NCI-H1417 treated with DMSO at 0.1 percent for 48 hours (cell line): ENCODE measurements at regions not wholly inside any gene's neighbourhood (a gene's known extent, or its start where the extent isn't known, plus 50 kb on each side); places are given as distances from the start of the nearest gene placed in this dataset.

Experiments used
- DNase-seq: peaks from one replicate; lab custom pipeline; 2025; lab: John Stamatoyannopoulos, UW

DNA sequence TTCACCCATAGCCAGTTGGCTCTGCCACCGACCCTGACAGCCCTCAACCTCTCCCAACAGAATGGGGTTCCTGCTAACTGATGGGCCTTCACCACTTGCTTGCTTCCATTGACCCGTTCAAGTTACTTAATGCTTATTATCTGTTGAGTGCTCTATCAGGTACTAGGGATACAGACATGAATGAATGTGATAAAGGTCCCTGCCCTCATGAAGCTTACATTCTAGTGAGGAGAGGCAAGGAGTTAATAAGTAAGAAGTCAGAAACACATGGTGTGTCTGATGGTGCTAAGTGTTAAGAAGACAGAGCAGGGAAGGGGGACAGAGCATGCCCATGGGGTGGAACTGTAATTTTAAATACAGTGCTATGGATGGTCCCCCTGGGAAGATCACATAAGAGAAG is 107.5 kb upstream of the JUN start:
- no peak for DNase-seq

- DNase-seq = no peak
Observed at GRCh38 chr1:58893257-58893869, 109.5 kb upstream of the JUN start.

- DNase-seq = no peak
Observed at GRCh38 chr1:58895082-58895481, 111.2 kb upstream of the JUN start.

DNA sequence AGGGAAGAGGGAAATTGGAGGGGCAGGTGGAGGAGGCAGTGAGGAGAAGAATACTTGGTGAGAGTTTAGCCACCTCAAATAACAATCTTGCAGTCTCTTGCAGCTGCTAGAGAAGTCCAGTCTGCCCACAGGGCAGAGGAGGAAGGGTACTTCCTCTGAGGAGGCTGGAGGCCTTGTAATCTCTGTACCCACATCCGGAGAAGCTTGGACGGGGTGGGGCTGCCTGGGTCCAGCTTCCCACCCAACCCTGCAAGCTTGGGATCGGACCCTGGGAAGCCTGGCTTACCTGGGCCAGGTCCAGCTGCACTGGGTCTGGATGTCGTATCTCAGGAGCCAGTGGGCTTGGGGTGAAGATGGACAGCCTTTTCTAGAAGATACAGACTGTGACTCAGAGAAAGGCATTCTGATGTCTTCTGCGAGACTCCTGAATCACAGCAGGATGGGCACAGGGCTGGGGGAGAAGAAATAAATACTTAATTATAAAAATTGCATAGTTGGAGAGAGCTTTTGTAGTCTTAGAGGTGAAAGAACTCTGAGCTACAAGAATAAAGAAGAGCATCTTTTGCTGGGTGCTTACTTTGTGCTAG is 111.8 kb upstream of the JUN start:
- DNase-seq = no peak

DNA sequence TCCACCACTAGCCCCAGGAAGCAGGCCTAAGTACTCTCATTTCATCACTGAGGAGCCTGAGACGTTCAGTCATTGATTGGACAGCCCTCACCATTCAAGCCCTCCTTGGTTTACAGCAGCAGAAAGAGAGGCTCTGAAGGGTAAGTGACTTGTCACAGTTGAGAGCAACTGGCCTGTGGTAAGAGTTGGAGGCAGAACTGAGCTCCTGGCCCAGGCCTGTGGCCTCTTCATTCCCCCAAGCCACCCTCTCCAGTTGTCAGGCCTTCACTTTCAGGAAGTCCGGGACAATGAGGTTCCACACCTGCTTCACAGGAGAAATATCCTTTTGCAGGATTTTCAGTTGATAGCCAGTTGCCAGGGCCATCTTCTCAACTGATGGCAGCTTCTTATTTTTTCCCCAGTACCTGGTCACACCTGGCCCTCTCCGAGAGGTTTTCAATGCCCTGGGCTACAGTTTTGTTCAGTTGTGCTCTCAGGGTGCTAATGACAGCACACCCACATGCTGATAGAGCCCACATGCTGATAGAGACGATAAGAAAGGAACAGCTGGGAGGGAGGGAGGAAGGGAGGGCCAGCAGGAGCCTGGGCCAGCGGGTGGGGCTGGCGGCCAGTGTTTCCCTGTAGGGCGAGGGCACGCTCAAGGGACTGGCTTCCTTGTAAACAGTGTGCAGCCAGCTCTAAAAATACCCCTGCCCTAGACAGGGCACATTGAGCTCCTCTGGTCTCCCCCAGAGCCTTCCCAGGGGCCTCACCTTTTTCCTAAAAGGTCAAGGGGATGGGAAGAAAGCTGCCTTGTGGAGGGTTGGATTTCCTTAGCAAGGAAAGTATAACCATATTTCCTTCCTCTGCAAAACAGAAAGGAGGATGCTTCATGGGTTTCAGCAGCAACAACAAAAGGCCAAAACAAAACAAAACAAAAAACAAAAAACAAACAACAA is 112.7 kb upstream of the JUN start:
- no peak for DNase-seq

GRCh38 chr1:58898739-58899586 is 115.1 kb upstream of the JUN start:
- no peak for DNase-seq

DNA sequence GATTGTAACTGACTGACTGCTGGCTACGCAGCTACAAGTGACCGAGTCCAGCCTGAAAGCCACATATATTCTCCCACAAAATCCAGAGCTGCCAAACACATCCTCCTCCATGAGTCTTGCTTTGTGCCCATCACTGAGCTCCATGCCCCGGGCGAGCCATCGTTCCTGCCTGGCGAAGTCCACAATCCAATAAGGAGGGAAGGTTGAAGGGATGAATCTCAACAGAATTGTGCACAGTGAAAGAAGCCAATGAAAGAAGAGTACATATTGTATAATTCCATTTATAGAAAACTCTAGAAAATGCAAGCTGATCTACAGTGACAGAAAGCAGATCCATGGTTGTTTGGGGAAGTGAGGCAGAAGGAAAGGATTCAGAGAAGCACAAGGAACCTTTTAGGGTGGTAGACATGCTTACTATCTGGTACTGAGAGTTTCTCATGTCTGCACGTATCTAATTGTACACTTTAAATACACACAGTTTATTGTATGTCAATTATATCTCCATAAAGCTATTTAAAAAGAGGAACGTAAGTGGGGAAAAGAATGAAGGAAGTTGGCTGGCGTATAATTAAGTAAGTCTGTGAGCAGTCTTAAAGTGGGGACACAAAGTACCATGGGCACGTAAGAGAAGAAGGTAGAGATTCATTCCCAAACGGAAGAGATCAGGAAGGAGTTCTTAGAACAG is 115.9 kb upstream of the JUN start:
- DNase-seq = no peak

DNA sequence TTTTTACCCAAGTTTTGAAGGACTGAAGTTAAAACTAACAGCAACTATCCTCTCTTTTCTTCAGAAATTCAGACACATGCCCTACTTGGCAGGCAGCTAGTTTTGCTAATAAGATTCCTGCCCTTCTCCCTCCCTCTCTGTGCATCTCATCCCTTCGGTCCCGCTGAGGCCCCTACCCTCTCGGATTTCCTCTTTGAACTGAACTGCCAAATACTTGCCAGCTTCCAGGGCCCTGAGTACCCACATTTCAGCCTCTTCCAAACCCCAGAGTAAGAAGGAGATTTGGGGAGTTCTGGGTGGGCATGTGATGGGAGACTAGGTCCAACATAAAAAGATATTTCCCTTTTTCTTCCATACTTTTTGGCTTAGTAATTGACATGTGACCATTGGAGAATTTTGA is 116.5 kb upstream of the JUN start:
- DNase-seq = no peak

DNA sequence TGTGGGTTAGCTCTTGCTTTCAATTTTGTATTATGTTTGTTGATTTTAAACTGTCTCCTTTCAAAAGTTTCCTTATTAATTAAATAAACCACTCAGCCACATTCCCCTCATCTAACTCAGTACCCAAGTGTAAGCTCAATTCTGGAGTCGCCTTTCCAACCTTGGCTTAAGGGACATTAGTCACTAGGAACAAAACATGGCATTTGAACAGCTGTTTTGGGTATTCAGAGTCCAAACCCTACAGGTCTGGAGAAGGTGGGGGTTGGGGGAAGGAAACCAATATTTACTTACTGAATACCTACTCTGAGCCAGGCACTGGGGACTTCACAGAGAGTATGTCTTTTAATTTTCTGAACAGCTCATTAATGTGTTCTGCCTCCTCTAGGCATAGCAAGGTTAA is 117.2 kb upstream of the JUN start:
- DNase-seq = no peak

DNA sequence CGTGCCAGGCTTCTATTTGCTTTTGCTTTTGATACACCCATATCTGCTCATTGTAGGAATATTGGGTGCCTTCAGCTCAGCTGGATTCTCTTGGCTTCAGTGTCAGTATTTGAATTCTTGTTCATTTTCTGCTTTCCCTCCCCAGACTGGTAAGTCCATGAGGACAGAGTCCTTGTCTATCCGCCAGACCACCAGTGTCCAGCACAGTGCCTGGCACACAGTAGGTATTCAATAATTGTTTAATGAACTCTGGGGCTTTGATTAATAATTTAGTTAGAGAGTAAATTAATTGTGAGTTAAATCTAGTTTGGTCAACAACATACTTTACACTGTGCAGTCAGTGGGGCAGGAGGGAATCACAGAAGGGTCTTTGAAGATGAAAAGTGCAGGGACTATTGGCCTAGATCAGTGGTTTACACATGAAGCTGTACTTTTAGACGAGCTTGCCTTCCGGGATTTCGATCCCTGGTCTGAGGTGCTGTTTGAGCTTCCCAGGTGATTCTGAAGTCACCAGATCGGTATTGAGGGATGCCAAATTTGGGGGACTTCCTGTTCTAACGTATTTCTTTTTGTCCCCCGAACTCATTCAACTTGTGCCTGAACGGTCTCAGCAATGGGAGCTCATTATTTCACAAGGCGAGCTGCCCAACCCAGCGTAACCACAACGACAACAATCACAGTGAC is 119.1 kb upstream of the JUN start:
- no peak for DNase-seq

- no peak for DNase-seq
Observed at GRCh38 chr1:58903514-58904298, 119.9 kb upstream of the JUN start.

DNA sequence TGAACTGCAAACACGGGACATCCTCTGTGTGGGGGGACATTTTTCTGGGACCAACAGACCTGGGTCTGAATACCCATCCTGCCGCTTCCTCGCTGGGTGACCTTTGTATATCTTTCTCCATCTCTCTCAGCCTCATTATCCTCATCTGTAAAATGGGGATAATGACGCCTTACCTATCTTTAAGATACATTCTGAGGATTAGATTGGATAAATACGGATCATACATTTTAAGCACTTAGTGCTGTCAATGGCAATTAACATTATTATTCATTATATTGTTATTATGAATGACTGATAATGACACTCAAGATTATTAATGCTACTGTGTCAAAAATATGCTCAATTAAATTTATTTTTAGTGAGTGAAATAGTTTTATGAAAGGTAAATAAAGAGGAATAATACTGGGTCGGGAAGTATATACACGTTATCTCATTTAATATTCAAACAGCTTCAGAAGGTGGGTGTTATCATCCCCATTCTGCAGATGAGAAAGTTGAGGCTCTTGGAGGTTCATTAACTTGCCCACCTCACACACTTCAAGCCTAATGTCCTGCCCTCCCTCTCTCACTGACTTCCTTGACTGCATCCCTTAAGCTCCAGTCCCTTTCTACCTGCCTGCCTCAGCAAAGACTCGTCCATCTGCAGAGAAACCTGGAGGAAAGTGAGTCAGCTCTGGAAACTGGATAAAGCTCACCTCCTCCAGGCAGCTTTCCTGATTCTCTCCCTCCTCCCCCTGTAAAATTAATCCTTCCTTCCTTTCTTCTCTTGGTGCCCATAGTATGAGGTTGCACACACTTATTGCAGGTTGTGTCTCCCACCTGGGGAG is 120.7 kb upstream of the JUN start:
- no peak for DNase-seq

- no peak for DNase-seq
Observed at GRCh38 chr1:58905126-58905490, 121.3 kb upstream of the JUN start.

- no peak for DNase-seq
Observed at GRCh38 chr1:58905628-58906221, 121.9 kb upstream of the JUN start.

DNA sequence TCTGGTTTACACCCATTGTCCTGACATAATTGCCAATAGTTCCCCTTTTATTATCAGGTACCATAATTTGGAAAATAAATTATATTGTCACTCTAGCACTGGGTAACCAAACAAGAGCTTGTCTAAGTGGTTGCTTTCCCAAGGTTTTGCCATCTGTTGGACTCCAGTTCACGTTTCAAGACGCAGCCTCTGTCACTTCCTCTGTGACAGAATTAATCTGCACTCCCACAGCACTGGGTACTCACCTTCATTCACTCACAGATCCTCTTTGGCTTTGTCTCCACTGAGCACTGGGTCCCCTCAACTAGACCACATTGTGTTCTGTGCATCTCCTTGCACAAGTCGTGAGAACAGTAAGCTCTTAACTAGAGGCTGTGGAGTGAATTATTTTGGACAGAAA is 123.6 kb upstream of the JUN start:
- DNase-seq = no peak

GRCh38 chr1:58908561-58909560 is 125.0 kb upstream of the JUN start:
- DNase-seq = no peak

DNA sequence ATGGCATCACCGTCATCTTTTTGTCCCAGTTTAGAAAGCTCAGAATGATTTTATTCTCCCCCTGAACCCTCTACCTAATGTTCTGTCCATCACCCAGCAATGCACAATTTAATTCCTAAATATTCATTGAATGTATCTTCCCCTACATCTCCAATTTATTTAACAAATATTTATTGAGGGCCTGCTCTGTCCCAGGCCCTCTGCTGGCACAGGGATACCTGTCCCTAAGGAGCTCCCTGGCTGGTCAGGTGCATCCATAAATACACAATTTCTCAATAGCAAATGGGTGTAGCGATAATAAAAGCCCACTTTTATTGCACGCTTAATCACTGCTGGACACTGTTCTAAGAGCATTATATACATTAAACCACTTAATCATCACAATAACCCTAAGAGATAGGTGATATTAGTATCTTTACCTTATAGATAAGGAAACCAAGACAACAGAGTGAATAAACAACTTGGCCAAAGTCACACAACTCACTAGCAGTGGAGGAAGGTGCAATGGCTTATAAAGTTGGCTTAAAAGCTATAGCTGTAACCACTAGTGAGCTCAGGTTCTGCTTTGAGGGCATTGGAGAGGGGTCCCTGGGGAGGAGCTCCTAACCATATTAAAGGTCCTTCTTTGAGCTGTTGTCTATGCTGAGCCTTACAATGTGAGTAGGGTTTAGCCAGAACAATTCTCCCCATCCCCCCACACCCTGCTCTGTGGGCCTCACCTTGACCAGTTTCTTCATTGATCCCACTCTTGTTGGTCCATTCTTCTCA is 126.3 kb upstream of the JUN start:
- DNase-seq = no peak
